ENCODE measurements at regions not wholly inside any gene's neighbourhood (a gene's known extent, or its start where the extent isn't known, plus 50 kb on each side); places are given as distances from the start of the nearest gene placed in this dataset.

DNA sequence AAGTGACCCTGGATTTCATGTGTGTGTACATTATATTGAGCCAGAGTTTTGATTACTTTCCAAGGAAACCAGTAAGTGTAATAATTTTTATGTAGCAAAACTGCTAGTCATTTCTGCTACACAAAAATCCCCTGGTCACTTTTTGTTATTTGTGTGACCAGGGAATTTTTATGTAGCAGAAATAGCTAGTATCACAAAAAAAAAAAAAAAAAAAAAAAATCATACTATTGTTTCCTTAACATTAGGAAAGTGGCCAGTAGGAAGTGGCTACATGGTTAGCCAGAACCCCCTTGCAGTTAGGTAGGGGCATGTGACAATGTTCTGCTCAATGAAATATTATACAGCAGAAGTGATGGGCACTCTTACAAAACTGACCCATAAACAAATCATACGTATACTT is 434.0 kb upstream of the BTBD3 start:
- ATAC-seq, result no peak
- in situ Hi-C loops (cut with HindIII; ENCODE audit: low pct_unique_long_range_greater_than_20kb, low sequenced_read_pairs) (no loop called here), intact Hi-C loops (cut with micrococcal nuclease; ENCODE audit: unreplicated experiment) (no loop called here)
- TF ChIP-seq TCF7L2 (IDR thresholded peaks at IDR 0.05; ENCODE audit: low read depth, low read length) (no peak), POLR2AphosphoS5 (IDR thresholded peaks at IDR 0.05; ENCODE audit: low read depth, low read length) (no peak)
- POLR2A ChIA-PET, result no interaction called here
- Histone ChIP-seq H3K27me3 (ENCODE audit: control insufficient read depth, insufficient read depth, low read length) (no peaks in the 10 kb centered on the region), H3K36me3 (ENCODE audit: control insufficient read depth, insufficient read depth, low read length) (no peaks in the 10 kb centered on the region), H3K9me3 (ENCODE audit: control insufficient read depth, insufficient read depth, low read depth, low read length) (no peaks in the 10 kb centered on the region), H3K4me3 (ENCODE audit: low read depth in 2 of 2, low read length in 2 of 2) (no peak overlapping the region), H3K4me1 (ENCODE audit: control insufficient read depth, insufficient read depth, low read length) (no peaks in the 10 kb centered on the region), H3K27ac (ENCODE audit: low read length) (no peak overlapping the region)
- CTCF ChIA-PET, result no interaction called here
- no TSS peak for BruUV-seq (replicated peaks)
- DNase-seq (ENCODE audit: low read depth, low spot score), result no peak

DNA sequence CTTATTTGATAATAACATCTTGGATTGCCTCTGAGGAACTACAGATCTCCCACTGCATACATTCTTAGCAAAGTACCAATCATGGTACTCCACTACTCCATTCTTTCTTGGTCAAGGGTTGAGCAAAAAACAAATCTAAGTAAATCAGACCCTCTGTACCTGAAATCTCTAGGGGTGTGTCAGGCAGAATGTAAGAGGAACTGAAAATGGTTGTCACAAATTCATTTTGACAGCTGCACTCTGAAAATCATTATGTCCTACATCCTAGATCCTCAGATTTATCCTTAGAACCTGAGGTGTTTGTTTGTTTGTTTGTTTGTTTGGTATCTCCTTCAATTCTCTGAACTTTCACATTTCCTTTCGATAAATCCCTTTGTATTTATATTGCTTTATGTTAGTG is 433.2 kb upstream of the BTBD3 start:
- ATAC-seq (no peak), DNase-seq (ENCODE audit: low read depth, low spot score) (no peak)
- intact Hi-C loops (cut with micrococcal nuclease; ENCODE audit: unreplicated experiment) (no loop called here), in situ Hi-C loops (cut with HindIII; ENCODE audit: low pct_unique_long_range_greater_than_20kb, low sequenced_read_pairs) (no loop called here)
- Histone ChIP-seq H3K4me1 (ENCODE audit: control insufficient read depth, insufficient read depth, low read length) (no peaks in the 10 kb centered on the region), H3K9me3 (ENCODE audit: control insufficient read depth, insufficient read depth, low read depth, low read length) (no peaks in the 10 kb centered on the region), H3K4me3 (ENCODE audit: low read depth in 2 of 2, low read length in 2 of 2) (no peak overlapping the region), H3K27ac (ENCODE audit: low read length) (no peak overlapping the region), H3K36me3 (ENCODE audit: control insufficient read depth, insufficient read depth, low read length) (no peaks in the 10 kb centered on the region), H3K27me3 (ENCODE audit: control insufficient read depth, insufficient read depth, low read length) (no peaks in the 10 kb centered on the region)
- TF ChIP-seq, protein P1, sequence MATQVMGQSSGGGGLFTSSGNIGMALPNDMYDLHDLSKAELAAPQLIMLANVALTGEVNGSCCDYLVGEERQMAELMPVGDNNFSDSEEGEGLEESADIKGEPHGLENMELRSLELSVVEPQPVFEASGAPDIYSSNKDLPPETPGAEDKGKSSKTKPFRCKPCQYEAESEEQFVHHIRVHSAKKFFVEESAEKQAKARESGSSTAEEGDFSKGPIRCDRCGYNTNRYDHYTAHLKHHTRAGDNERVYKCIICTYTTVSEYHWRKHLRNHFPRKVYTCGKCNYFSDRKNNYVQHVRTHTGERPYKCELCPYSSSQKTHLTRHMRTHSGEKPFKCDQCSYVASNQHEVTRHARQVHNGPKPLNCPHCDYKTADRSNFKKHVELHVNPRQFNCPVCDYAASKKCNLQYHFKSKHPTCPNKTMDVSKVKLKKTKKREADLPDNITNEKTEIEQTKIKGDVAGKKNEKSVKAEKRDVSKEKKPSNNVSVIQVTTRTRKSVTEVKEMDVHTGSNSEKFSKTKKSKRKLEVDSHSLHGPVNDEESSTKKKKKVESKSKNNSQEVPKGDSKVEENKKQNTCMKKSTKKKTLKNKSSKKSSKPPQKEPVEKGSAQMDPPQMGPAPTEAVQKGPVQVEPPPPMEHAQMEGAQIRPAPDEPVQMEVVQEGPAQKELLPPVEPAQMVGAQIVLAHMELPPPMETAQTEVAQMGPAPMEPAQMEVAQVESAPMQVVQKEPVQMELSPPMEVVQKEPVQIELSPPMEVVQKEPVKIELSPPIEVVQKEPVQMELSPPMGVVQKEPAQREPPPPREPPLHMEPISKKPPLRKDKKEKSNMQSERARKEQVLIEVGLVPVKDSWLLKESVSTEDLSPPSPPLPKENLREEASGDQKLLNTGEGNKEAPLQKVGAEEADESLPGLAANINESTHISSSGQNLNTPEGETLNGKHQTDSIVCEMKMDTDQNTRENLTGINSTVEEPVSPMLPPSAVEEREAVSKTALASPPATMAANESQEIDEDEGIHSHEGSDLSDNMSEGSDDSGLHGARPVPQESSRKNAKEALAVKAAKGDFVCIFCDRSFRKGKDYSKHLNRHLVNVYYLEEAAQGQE (IDR thresholded peaks at IDR 0.05; ENCODE audit: insufficient read depth in 1 of 2, low read depth in 2 of 2, low read length in 1 of 2), result no peak
- TF ChIP-seq TCF7L2 (IDR thresholded peaks at IDR 0.05; ENCODE audit: low read depth, low read length) (no peak), SIN3A (IDR thresholded peaks at IDR 0.05; ENCODE audit: borderline replicate concordance, insufficient read depth, low read depth, low read length) (no peak), POLR2AphosphoS5 (IDR thresholded peaks at IDR 0.05; ENCODE audit: low read depth, low read length) (no peak)
- TF ChIP-seq, protein P2, sequence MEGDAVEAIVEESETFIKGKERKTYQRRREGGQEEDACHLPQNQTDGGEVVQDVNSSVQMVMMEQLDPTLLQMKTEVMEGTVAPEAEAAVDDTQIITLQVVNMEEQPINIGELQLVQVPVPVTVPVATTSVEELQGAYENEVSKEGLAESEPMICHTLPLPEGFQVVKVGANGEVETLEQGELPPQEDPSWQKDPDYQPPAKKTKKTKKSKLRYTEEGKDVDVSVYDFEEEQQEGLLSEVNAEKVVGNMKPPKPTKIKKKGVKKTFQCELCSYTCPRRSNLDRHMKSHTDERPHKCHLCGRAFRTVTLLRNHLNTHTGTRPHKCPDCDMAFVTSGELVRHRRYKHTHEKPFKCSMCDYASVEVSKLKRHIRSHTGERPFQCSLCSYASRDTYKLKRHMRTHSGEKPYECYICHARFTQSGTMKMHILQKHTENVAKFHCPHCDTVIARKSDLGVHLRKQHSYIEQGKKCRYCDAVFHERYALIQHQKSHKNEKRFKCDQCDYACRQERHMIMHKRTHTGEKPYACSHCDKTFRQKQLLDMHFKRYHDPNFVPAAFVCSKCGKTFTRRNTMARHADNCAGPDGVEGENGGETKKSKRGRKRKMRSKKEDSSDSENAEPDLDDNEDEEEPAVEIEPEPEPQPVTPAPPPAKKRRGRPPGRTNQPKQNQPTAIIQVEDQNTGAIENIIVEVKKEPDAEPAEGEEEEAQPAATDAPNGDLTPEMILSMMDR (IDR thresholded peaks at IDR 0.05), result no peak
- ChIA-PET CTCF (no interaction called here), POLR2A (no interaction called here)
- no TSS peak for BruUV-seq (replicated peaks)

DNA sequence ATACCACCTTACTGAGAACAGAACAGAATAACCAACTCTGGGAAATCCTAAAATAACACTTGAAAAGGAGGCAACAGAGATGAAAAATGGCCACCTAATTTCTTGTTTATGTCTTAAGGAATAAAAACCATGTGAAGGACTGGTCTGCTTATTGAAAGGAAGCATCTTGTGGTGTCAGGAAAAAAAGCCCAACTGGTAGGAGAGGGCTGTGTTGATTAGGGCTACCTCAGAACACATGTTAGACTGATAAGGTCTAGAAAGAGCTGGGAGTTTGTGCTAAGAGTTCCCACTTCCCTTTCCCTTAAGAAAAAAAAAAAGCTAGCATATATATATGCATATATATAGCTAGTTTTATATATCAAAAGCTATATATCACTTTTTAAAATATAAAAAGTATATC is 425.3 kb upstream of the BTBD3 start:
- DNase-seq (ENCODE audit: low read depth, low spot score), result no peak
- TF ChIP-seq, protein P2 (IDR thresholded peaks at IDR 0.05), result no peak
- TF ChIP-seq, protein P1 (IDR thresholded peaks at IDR 0.05; ENCODE audit: insufficient read depth in 1 of 2, low read depth in 2 of 2, low read length in 1 of 2), result no peak
- no peak for TF ChIP-seq SIN3A (IDR thresholded peaks at IDR 0.05; ENCODE audit: borderline replicate concordance, insufficient read depth, low read depth, low read length)
- TF ChIP-seq TCF7L2 (IDR thresholded peaks at IDR 0.05; ENCODE audit: low read depth, low read length), result no peak
- TF ChIP-seq POLR2AphosphoS5 (IDR thresholded peaks at IDR 0.05; ENCODE audit: low read depth, low read length), result no peak
- H3K4me3 ChIP-seq (ENCODE audit: low read depth in 2 of 2, low read length in 2 of 2), result no peak overlapping the region
- intact Hi-C loops (cut with micrococcal nuclease; ENCODE audit: unreplicated experiment) (no loop called here), in situ Hi-C loops (cut with HindIII; ENCODE audit: low pct_unique_long_range_greater_than_20kb, low sequenced_read_pairs) (no loop called here)
- no TSS peak for BruUV-seq (replicated peaks)
- H3K27me3 ChIP-seq (ENCODE audit: control insufficient read depth, insufficient read depth, low read length), result no peaks in the 10 kb centered on the region
- ChIA-PET POLR2A (no interaction called here), CTCF (no interaction called here)
- H3K27ac ChIP-seq (ENCODE audit: low read length), result no peak overlapping the region
- no peaks in the 10 kb centered on the region for H3K4me1 ChIP-seq (ENCODE audit: control insufficient read depth, insufficient read depth, low read length)
- no peaks in the 10 kb centered on the region for H3K9me3 ChIP-seq (ENCODE audit: control insufficient read depth, insufficient read depth, low read depth, low read length)
- no peaks in the 10 kb centered on the region for H3K36me3 ChIP-seq (ENCODE audit: control insufficient read depth, insufficient read depth, low read length)
- ATAC-seq, result no peak

Measured in Panc1 (cell line).